ENCODE measurements at regions not wholly inside any gene's neighbourhood (a gene's known extent, or its start where the extent isn't known, plus 50 kb on each side); places are given as distances from the start of the nearest gene placed in this dataset.

- no peak for DNase-seq
Observed at GRCh38 chr6:2502096-2502997, 248.4 kb downstream of the MYLK4 start.

- no peak for DNase-seq
Observed at GRCh38 chr6:2497922-2498623, 252.6 kb downstream of the MYLK4 start.

GRCh38 chr6:2496291-2496690 is 250.9 kb upstream of the GMDS start:
- DNase-seq, result no peak

GRCh38 chr6:2492686-2493523 is 247.5 kb upstream of the GMDS start:
- no peak for DNase-seq

- DNase-seq, result no peak
Observed at GRCh38 chr6:2491137-2491536, 245.7 kb upstream of the GMDS start.

- DNase-seq, result no peak
Observed at GRCh38 chr6:2488578-2488977, 243.2 kb upstream of the GMDS start.

GRCh38 chr6:2485116-2485515 is 239.7 kb upstream of the GMDS start:
- no peak for DNase-seq

GRCh38 chr6:2482773-2483172 is 237.4 kb upstream of the GMDS start:
- no peak for DNase-seq

- no peak for DNase-seq
Observed at GRCh38 chr6:2481307-2481706, 235.9 kb upstream of the GMDS start.

- no peak for DNase-seq
Observed at GRCh38 chr6:2480267-2480966, 235.0 kb upstream of the GMDS start.

GRCh38 chr6:2478200-2478599 is 232.8 kb upstream of the GMDS start:
- DNase-seq, result no peak

- no peak for DNase-seq
Observed at GRCh38 chr6:2477666-2478065, 232.3 kb upstream of the GMDS start.

- DNase-seq, result no peak
Observed at GRCh38 chr6:2477250-2477649, 231.8 kb upstream of the GMDS start.

GRCh38 chr6:2476376-2476775 is 231.0 kb upstream of the GMDS start:
- DNase-seq, result no peak

GRCh38 chr6:2471472-2471871 is 226.1 kb upstream of the GMDS start:
- no peak for DNase-seq

GRCh38 chr6:2469428-2469827 is 224.0 kb upstream of the GMDS start:
- no peak for DNase-seq

GRCh38 chr6:2468601-2468955 is 223.2 kb upstream of the GMDS start:
- no peak for DNase-seq

GRCh38 chr6:2467929-2468600 is 222.7 kb upstream of the GMDS start:
- no peak for DNase-seq

GRCh38 chr6:2465336-2465735 is 219.9 kb upstream of the GMDS start:
- no peak for DNase-seq

GRCh38 chr6:2464641-2465040 is 219.2 kb upstream of the GMDS start:
- no peak for DNase-seq

- DNase-seq, result no peak
Observed at GRCh38 chr6:2462831-2463230, 217.4 kb upstream of the GMDS start.

GRCh38 chr6:2460216-2460745 is 214.9 kb upstream of the GMDS start:
- DNase-seq, result no peak

Data from CD4-positive, alpha-beta T cell treated with Interleukin-17A for 1 hour (primary cell).